GM12878 (cell line): ENCODE measurements at regions not wholly inside any gene's neighbourhood (a gene's known extent, or its start where the extent isn't known, plus 50 kb on each side); places are given as distances from the start of the nearest gene placed in this dataset.

Source experiments
- ATF7 ChIP-seq: fragments of 450-650 bp; IDR thresholded peaks from 2 replicates; pipeline ENCODE4 v1.6.1; 2016; ENCODE audit warnings: low read depth, mild to moderate bottlenecking
- BCL11A ChIP-seq: IDR thresholded peaks from 2 replicates; pipeline ENCODE4 v1.6.1; 2011; ENCODE audit warnings: low read depth, low read length
- BCL3 ChIP-seq: IDR thresholded peaks from 2 replicates; pipeline ENCODE4 v1.6.1; 2011; ENCODE audit warnings: borderline replicate concordance, low read depth, mild to moderate bottlenecking, moderate library complexity, low read length; ENCODE audit not compliant: insufficient read depth, poor library complexity, severe bottlenecking
- BHLHE40 ChIP-seq, 2 experiments: fragments of 450-650 bp in 1 of 2; IDR thresholded peaks; 2 replicates each; pipeline ENCODE4 v1.6.1; 2011 to 2017; ENCODE audit warnings: low read depth in 2 of 2, borderline replicate concordance in 1 of 2, improper control_type of control experiment in 1 of 2, low read length in 1 of 2, mild to moderate bottlenecking in 1 of 2
- CBFB ChIP-seq: IDR thresholded peaks from 2 replicates; pipeline ENCODE4 v1.6.1; 2016; ENCODE audit warnings: antibody characterized with exemption, low read depth
- CEBPB ChIP-seq, 2 experiments: fragments of 150-350 bp in 1 of 2; IDR thresholded peaks; 2 replicates each; pipeline ENCODE4 v1.6.1; 2012 to 2014; ENCODE audit warnings: low read depth in 2 of 2, low read length in 2 of 2, borderline replicate concordance in 1 of 2, inconsistent platforms in 1 of 2
- EED ChIP-seq: sonication (generic); IDR thresholded peaks from 2 replicates; pipeline ENCODE4 v1.6.1; 2016; ENCODE audit warnings: antibody characterized with exemption, low read depth
- FOS ChIP-seq: IDR thresholded peaks from 3 replicates; pipeline ENCODE4 v1.6.1; 2011; ENCODE audit warnings: borderline replicate concordance; ENCODE audit not compliant: insufficient read length; ENCODE audit errors: extremely low read depth
- GABPA ChIP-seq: IDR thresholded peaks from 2 replicates; pipeline ENCODE4 v1.6.1; 2014; ENCODE audit warnings: antibody characterized with exemption, low read depth, mild to moderate bottlenecking, inconsistent platforms
- IKZF2 ChIP-seq, 2 experiments: fragments of 450-650 bp; IDR thresholded peaks; 2 replicates each; pipeline ENCODE4 v1.6.1; 2017; ENCODE audit warnings: mild to moderate bottlenecking in 2 of 2, moderate library complexity in 2 of 2
- IRF3 ChIP-seq: fragments of 450-650 bp; IDR thresholded peaks from 2 replicates; pipeline ENCODE4 v1.6.1; 2014; ENCODE audit warnings: mild to moderate bottlenecking
- IRF4 ChIP-seq: IDR thresholded peaks from 2 replicates; pipeline ENCODE4 v1.6.1; 2011; ENCODE audit warnings: low read depth, low read length
- JUNB ChIP-seq: IDR thresholded peaks from 2 replicates; pipeline ENCODE4 v1.6.1; 2016; ENCODE audit warnings: antibody characterized with exemption, mild to moderate bottlenecking
- JUND ChIP-seq: IDR thresholded peaks from 2 replicates; pipeline ENCODE4 v1.6.1; 2012; ENCODE audit warnings: low read depth, mild to moderate bottlenecking, low read length, improper control_type of control experiment, moderate library complexity
- MEF2A ChIP-seq: IDR thresholded peaks from 2 replicates; pipeline ENCODE4 v1.6.1; 2011; ENCODE audit warnings: low read depth, mild to moderate bottlenecking, low read length, moderate library complexity; ENCODE audit not compliant: insufficient read depth
- MTA2 ChIP-seq: fragments of 450-650 bp; IDR thresholded peaks from 2 replicates; pipeline ENCODE4 v1.6.1; 2016; ENCODE audit warnings: low read depth, mild to moderate bottlenecking, moderate library complexity
- MTA3 ChIP-seq: IDR thresholded peaks from 2 replicates; pipeline ENCODE4 v1.6.1; 2012; ENCODE audit warnings: low read length, inconsistent platforms, borderline replicate concordance
- NFIC ChIP-seq: IDR thresholded peaks from 2 replicates; pipeline ENCODE4 v1.6.1; 2012; ENCODE audit warnings: low read depth, mild to moderate bottlenecking, inconsistent platforms, low read length, moderate library complexity
- NFYA ChIP-seq: IDR thresholded peaks from 2 replicates; pipeline ENCODE4 v1.6.1; 2011; ENCODE audit warnings: low read depth, mild to moderate bottlenecking, low read length, improper control_type of control experiment, borderline replicate concordance
- NR2F1 ChIP-seq: fragments of 450-650 bp; conservative IDR thresholded peaks from 2 replicates; pipeline ENCODE4 v1.6.1; 2017; ENCODE audit warnings: mild to moderate bottlenecking
- PBX3 ChIP-seq: IDR thresholded peaks from 2 replicates; pipeline ENCODE4 v1.6.1; 2011; ENCODE audit warnings: mild to moderate bottlenecking, low read depth, low read length, moderate library complexity; ENCODE audit not compliant: insufficient replicate concordance
- PKNOX1 ChIP-seq: fragments of 450-650 bp; IDR thresholded peaks from 2 replicates; pipeline ENCODE4 v1.6.1; 2016; ENCODE audit warnings: mild to moderate bottlenecking
- RAD51 ChIP-seq: fragments of 450-650 bp; IDR thresholded peaks from 2 replicates; pipeline ENCODE4 v1.6.1; 2016; ENCODE audit warnings: moderate library complexity, mild to moderate bottlenecking, inconsistent platforms
- RELA ChIP-seq: fragments of 450-650 bp; IDR thresholded peaks from 2 replicates; pipeline ENCODE4 v1.8.0; 2014; ENCODE audit warnings: borderline replicate concordance; ENCODE audit not compliant: partially characterized antibody
- SPI1 ChIP-seq: IDR thresholded peaks from 2 replicates; pipeline ENCODE4 v1.6.1; 2011; ENCODE audit warnings: low read depth, mild to moderate bottlenecking, low read length, moderate library complexity, borderline replicate concordance; ENCODE audit not compliant: insufficient read depth
- SREBF2 ChIP-seq: IDR thresholded peaks from 2 replicates; pipeline ENCODE4 v1.6.1; 2012; ENCODE audit warnings: mild to moderate bottlenecking, low read length
- ZBED1 ChIP-seq: IDR thresholded peaks from 2 replicates; pipeline ENCODE4 v1.6.1; 2016; ENCODE audit warnings: borderline replicate concordance
- ZZZ3 ChIP-seq: IDR thresholded peaks from 2 replicates; pipeline ENCODE4 v1.6.1; 2011; ENCODE audit warnings: low read depth; ENCODE audit not compliant: control insufficient read depth, insufficient read length

GRCh38 chr2:57892920-57893319 lies 153.7 kb upstream of the VRK2 start (continued):
- peak; percentile 82 for TF ChIP-seq BCL3
- peak in 1 of 2 experiments; percentile 8; a peak in 1 of 4 replicates for TF ChIP-seq CEBPB (IDR thresholded peaks at IDR 0.05; ENCODE audit: borderline replicate concordance in 1 of 2, low read depth in 2 of 2, low read length in 2 of 2)
- peak; percentile 52 for TF ChIP-seq RELA
- TF ChIP-seq CBFB: peak; percentile 53; the same call in 1 of the 2 replicates
- no peak for TF ChIP-seq NR2F1
- TF ChIP-seq NFYA: no peak
- TF ChIP-seq IRF3: no peak
- 0 out of 2 replicates have a peak, but pooled peaks have one; percentile 11 for TF ChIP-seq RAD51
- peak; percentile 92 for TF ChIP-seq NFIC
- TF ChIP-seq JUND: 0 out of 2 replicates have a peak, but pooled peaks have one; percentile 36
- peak; percentile 58; the same call in 1 of the 2 replicates for TF ChIP-seq ATF7
- peak; percentile 39; the same call in 1 of the 2 replicates for TF ChIP-seq BCL11A
- peak; percentile 75; the same call in 1 of the 2 replicates for TF ChIP-seq IRF4
- TF ChIP-seq ZBED1: peak; percentile 90
- peak; percentile 89 to 91 for TF ChIP-seq IKZF2 (IDR thresholded peaks at IDR 0.05)
- TF ChIP-seq GABPA: peak; percentile 20; the same call in 1 of the 2 replicates
- TF ChIP-seq PKNOX1: peak; percentile 75
- TF ChIP-seq SPI1: peak; percentile 38; the same call in 1 of the 2 replicates
- TF ChIP-seq JUNB: peak; percentile 90
- no peak for TF ChIP-seq SREBF2
- peak; percentile 87 for TF ChIP-seq MTA2
- TF ChIP-seq PBX3: peak; percentile 68
- TF ChIP-seq MEF2A: peak; percentile 91
- TF ChIP-seq FOS: no peak
- TF ChIP-seq MTA3: peak; percentile 64; the same call in 1 of the 2 replicates
- TF ChIP-seq ZZZ3: no peak
- TF ChIP-seq EED: peak; percentile 76
- TF ChIP-seq BHLHE40 (IDR thresholded peaks at IDR 0.05; ENCODE audit: borderline replicate concordance in 1 of 2, low read depth in 2 of 2, low read length in 1 of 2): peak; percentile 45 to 52; a peak in 3 of 4 replicates
